Natural killer cell (primary cell): ENCODE measurements at regions not wholly inside any gene's neighbourhood (a gene's known extent, or its start where the extent isn't known, plus 50 kb on each side); places are given as distances from the start of the nearest gene placed in this dataset.

Experiments
- ATAC-seq, 3 donors: fragments of 150-1000 bp in 2 of 3; fragments of 200-7000 bp in 1 of 3; cut with Tn5 transposase; 1 replicate in 1 of 3; 2 replicates in 2 of 3; pipeline ENCODE4 v1.10.0; 2021; ENCODE audit warnings: mild to moderate bottlenecking in 2 of 3, moderate library complexity in 2 of 3
- DNase-seq, 2 donors: peaks; one replicate each; pipeline versions ENCODE4 v3.0.0 to v3.0.0-alpha.2; 2013 to 2021; ENCODE audit warnings: mixed read lengths in 1 of 2
- H3K27ac ChIP-seq: one replicate; pipeline ENCODE4 v1.5.1; 2013; ENCODE audit warnings: mild to moderate bottlenecking, low read length
- H3K27me3 ChIP-seq: one replicate; pipeline ENCODE4 v1.6.1; 2013; ENCODE audit warnings: low read length; ENCODE audit not compliant: control insufficient read depth, insufficient read depth
- H3K36me3 ChIP-seq: one replicate; pipeline ENCODE4 v1.6.1; 2013; ENCODE audit warnings: low read length; ENCODE audit not compliant: control insufficient read depth, insufficient read depth
- H3K4me1 ChIP-seq: one replicate; pipeline ENCODE4 v1.6.1; 2013; ENCODE audit warnings: low read length; ENCODE audit not compliant: control insufficient read depth, insufficient read depth
- H3K4me3 ChIP-seq: one replicate; pipeline ENCODE4 v1.5.1; 2013; ENCODE audit warnings: low read length
- H3K9me3 ChIP-seq: one replicate; pipeline ENCODE4 v1.6.1; 2013; ENCODE audit warnings: low read length; ENCODE audit not compliant: control insufficient read depth, insufficient read depth
- H3K27ac Mint-ChIP-seq, 2 donors: one replicate each; pipeline ENCODE4 v1.8.0; 2022; ENCODE audit warnings: mild to moderate bottlenecking in 2 of 2, mixed read lengths in 2 of 2, moderate library complexity in 1 of 2
- H3K27me3 Mint-ChIP-seq, 2 donors: one replicate each; pipeline ENCODE4 v1.8.0; 2022; ENCODE audit warnings: low read depth in 2 of 2, mixed read lengths in 2 of 2
- H3K36me3 Mint-ChIP-seq: one replicate; pipeline ENCODE4 v1.8.0; 2022; ENCODE audit warnings: mixed read lengths
- H3K4me1 Mint-ChIP-seq, 2 donors: one replicate each; pipeline ENCODE4 v1.8.0; 2022; ENCODE audit warnings: mixed read lengths in 2 of 2
- H3K4me3 Mint-ChIP-seq: one replicate; pipeline ENCODE4 v1.8.0; 2022; ENCODE audit warnings: mild to moderate bottlenecking, moderate library complexity, mixed read lengths
- H3K9me3 Mint-ChIP-seq, 2 donors: one replicate each; pipeline ENCODE4 v1.8.0; 2022; ENCODE audit warnings: mixed read lengths in 2 of 2
- WGBS: methylation state at CpG from one replicate; pipeline ENCODE4 v1.1.7; 2013; ENCODE audit warnings: missing lambda C conversion rate; ENCODE audit not compliant: insufficient coverage; 5-methylcytosine and 5-hydroxymethylcytosine counted together
- intact Hi-C: fragments of 100-400 bp; cut with micrococcal nuclease; formaldehyde crosslinking; loops from one replicate; pipeline ENCODE4 v1.14.2; 2022
- TF ChIP-seq, protein P1 (sequence below): fragments of 200-600 bp; IDR thresholded peaks from one replicate; pipeline ENCODE4 v1.8.0; 2022; ENCODE audit warnings: antibody characterized with exemption

DNA sequence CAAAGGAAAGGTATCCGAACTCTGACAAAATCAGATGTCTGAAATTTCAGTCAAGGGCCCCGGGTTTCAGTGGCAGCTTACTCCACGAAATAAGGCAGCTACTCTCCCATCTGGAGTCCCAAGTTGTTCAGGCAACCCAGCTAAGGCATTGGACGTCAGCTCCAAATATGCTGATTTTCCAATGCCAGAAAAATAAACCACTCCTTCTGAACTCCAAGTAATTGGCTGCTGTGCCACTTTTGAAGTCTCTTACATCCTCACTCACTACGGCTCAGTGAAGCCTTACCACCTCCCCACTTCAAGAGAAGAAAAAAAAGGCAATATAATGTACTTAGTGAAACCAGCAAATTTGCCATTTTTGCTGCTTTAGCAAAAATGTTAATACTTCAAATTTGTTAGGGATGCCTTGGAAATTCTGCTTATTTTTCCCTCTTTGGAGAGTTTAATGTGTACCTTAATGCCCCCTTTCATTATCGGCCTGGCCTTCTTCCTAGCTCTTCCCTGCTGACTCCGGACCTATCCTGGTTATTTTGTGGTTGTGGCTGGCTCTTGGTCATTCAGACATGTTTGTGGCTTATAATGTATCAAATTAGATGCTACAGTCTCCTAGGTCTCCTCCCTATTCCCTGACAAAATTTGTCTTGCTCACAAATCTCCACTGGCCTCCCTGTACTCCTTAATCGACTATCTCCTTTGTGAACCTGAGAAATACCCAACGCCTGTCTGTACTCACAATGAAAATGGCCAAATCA, 589.2 kb upstream of the ZEB2 start:
- H3K4me3 ChIP-seq, result no peak overlapping the region
- Mint-ChIP-seq H3K4me1 (no peaks in the 10 kb centered on the region), H3K9me3 (no peaks in the 10 kb centered on the region), H3K36me3 (no peaks in the 10 kb centered on the region), H3K27me3 (peaks cover 4 to 15% of the 10 kb centered on the region in 2 donors), H3K4me3 (no peak overlapping the region), H3K27ac (no peak overlapping the region)
- TF ChIP-seq, protein P1, sequence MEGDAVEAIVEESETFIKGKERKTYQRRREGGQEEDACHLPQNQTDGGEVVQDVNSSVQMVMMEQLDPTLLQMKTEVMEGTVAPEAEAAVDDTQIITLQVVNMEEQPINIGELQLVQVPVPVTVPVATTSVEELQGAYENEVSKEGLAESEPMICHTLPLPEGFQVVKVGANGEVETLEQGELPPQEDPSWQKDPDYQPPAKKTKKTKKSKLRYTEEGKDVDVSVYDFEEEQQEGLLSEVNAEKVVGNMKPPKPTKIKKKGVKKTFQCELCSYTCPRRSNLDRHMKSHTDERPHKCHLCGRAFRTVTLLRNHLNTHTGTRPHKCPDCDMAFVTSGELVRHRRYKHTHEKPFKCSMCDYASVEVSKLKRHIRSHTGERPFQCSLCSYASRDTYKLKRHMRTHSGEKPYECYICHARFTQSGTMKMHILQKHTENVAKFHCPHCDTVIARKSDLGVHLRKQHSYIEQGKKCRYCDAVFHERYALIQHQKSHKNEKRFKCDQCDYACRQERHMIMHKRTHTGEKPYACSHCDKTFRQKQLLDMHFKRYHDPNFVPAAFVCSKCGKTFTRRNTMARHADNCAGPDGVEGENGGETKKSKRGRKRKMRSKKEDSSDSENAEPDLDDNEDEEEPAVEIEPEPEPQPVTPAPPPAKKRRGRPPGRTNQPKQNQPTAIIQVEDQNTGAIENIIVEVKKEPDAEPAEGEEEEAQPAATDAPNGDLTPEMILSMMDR, result no peak
- no peaks in the 10 kb centered on the region for H3K36me3 ChIP-seq
- H3K4me1 ChIP-seq, result no peaks in the 10 kb centered on the region
- no peaks in the 10 kb centered on the region for H3K9me3 ChIP-seq
- WGBS, result 86% methylated on average over 7 of the region's 9 CpGs
- intact Hi-C loops, result no loop called here
- DNase-seq, result no peak
- H3K27ac ChIP-seq, result no peak overlapping the region
- no peaks in the 10 kb centered on the region for H3K27me3 ChIP-seq
- no peak for ATAC-seq

DNA sequence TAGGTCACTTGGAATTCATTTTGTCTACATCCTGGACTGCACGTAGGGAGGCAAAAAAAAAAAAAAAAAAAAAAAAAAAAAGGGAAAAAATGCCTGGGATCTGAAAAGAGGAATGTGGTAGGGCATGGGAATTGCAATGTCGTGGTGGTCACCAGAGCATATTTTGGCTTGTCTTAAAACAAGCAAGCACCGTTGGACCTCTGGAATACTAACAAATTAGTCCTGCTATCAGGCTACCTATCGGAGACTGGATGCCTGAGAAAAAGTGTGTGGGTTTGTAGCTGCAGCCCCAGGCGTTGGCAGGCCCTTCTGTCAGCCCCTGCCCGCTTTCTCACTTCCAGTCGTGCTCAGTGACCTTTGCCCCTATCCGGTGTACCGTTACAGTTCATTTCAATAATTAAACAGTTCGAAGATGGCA, 588.5 kb upstream of the ZEB2 start:
- TF ChIP-seq, protein P1, result no peak
- H3K9me3 Mint-ChIP-seq, result no peaks in the 10 kb centered on the region
- H3K4me3 Mint-ChIP-seq, result no peak overlapping the region
- H3K27ac Mint-ChIP-seq, result no peak overlapping the region
- DNase-seq, result no peak
- H3K27me3 Mint-ChIP-seq, result peaks cover 4 to 11% of the 10 kb centered on the region in 2 donors
- intact Hi-C loops, result no loop called here
- no peak overlapping the region for H3K27ac ChIP-seq
- no peaks in the 10 kb centered on the region for H3K36me3 ChIP-seq
- H3K4me1 ChIP-seq, result no peaks in the 10 kb centered on the region
- whole genome bisulfite sequencing, result 89% methylated on average over 10 of the region's 10 CpGs
- no peaks in the 10 kb centered on the region for H3K27me3 ChIP-seq
- H3K4me1 Mint-ChIP-seq, result no peaks in the 10 kb centered on the region
- no peaks in the 10 kb centered on the region for H3K36me3 Mint-ChIP-seq
- no peaks in the 10 kb centered on the region for H3K9me3 ChIP-seq
- H3K4me3 ChIP-seq, result no peak overlapping the region
- ATAC-seq, result no peak

DNA sequence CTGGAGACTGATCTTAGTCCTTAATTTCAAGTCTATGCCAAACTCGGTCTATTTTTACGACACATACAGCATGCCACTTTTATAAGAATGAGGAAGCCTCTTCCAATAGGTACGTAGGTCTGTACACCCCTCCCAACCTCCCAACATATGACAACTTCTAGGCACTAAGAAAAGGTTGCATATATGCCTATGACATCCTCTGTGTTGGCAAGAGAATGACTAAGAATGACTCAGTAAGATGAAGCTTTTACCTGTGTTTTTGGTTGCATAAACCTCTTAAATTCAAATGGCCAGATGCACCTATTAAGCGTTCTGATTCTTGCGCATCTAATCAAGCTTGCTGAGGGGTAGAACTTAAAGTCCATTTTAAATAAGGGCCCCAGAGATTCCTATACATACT, 586.4 kb upstream of the ZEB2 start:
- TF ChIP-seq, protein P1, result no peak
- intact Hi-C loops, result no loop called here
- H3K4me3 ChIP-seq, result no peak overlapping the region
- no peak for DNase-seq
- ATAC-seq, result no peak
- H3K4me1 ChIP-seq, result no peaks in the 10 kb centered on the region
- Mint-ChIP-seq H3K4me3 (no peak overlapping the region), H3K27ac (no peak overlapping the region), H3K36me3 (no peaks in the 10 kb centered on the region), H3K27me3 (peaks cover 6 to 7% of the 10 kb centered on the region in 2 donors), H3K9me3 (peaks cover 0 to 2% of the 10 kb centered on the region in 2 donors), H3K4me1 (no peaks in the 10 kb centered on the region)
- no peak overlapping the region for H3K27ac ChIP-seq
- H3K36me3 ChIP-seq, result no peaks in the 10 kb centered on the region
- H3K27me3 ChIP-seq, result no peaks in the 10 kb centered on the region
- whole genome bisulfite sequencing, result 98% methylated on average over 4 of the region's 5 CpGs
- H3K9me3 ChIP-seq, result no peaks in the 10 kb centered on the region

DNA sequence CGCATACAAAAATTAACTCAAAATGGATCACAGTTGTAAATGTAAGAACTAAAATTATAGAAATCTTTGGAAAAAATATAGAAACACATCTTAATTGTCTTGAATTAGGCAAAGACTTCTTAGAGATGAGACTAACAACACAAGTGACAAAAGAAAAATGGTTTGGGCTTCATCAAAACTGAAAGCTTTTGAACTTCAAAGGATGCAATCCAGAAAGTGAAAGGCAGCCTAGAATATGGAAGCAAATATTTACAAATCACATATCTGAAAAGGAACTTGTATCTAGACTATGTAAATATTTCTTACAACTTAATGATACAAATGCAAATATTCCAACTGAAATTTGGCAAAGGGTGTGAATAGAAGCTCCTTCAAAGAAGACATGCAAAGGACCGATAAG, 582.8 kb upstream of the ZEB2 start:
- H3K27ac Mint-ChIP-seq, result no peak overlapping the region
- H3K27me3 Mint-ChIP-seq, result peaks cover 8 to 9% of the 10 kb centered on the region in 2 donors
- Histone ChIP-seq H3K4me3 (no peak overlapping the region), H3K27me3 (no peaks in the 10 kb centered on the region), H3K36me3 (no peaks in the 10 kb centered on the region), H3K4me1 (no peaks in the 10 kb centered on the region), H3K27ac (no peak overlapping the region), H3K9me3 (no peaks in the 10 kb centered on the region)
- TF ChIP-seq, protein P1, result no peak
- no peak overlapping the region for H3K4me3 Mint-ChIP-seq
- ATAC-seq (no peak), DNase-seq (no peak)
- intact Hi-C loops, result no loop called here
- no peaks in the 10 kb centered on the region for H3K4me1 Mint-ChIP-seq
- 92% methylated on average over 1 of the region's 2 CpGs for WGBS
- H3K9me3 Mint-ChIP-seq, result peaks cover 0 to 3% of the 10 kb centered on the region in 2 donors
- H3K36me3 Mint-ChIP-seq, result no peaks in the 10 kb centered on the region
